WTC11 (cell line): ENCODE measurements at regions not wholly inside any gene's neighbourhood (a gene's known extent, or its start where the extent isn't known, plus 50 kb on each side); places are given as distances from the start of the nearest gene placed in this dataset.

Experiments used
- ATAC-seq: fragments of 200-7000 bp; cut with Tn5 transposase; 2 replicates; pipeline ENCODE4 v1.10.0; 2021; ENCODE audit warnings: mild to moderate bottlenecking, moderate library complexity
- CTCF ChIA-PET: fragments of 300-600 bp; sonication (Branson Sonifier 250); formaldehyde crosslinking; loops from one replicate; lab custom pipeline; 2021; ENCODE audit warnings: antibody characterized with exemption; lab: Charles Lee
- POLR2A ChIA-PET: fragments of 350-600 bp; sonication (Branson Sonifier 250); formaldehyde crosslinking; loops from one replicate; lab custom pipeline; 2021; ENCODE audit warnings: antibody characterized with exemption; lab: Charles Lee
- DNase-seq: peaks from one replicate; pipeline ENCODE4 v3.0.0; 2021; ENCODE audit warnings: low spot score
- H3K27ac Mint-ChIP-seq: 2 replicates; pipeline ENCODE4 v1.8.0; 2021; ENCODE audit warnings: mixed read lengths
- H3K27me3 Mint-ChIP-seq: 2 replicates; pipeline ENCODE4 v1.8.0; 2021; ENCODE audit warnings: low read depth, mild to moderate bottlenecking, moderate library complexity, mixed read lengths
- H3K36me3 Mint-ChIP-seq: 2 replicates; pipeline ENCODE4 v1.8.0; 2021; ENCODE audit warnings: mixed read lengths
- H3K4me1 Mint-ChIP-seq: 2 replicates; pipeline ENCODE4 v1.8.0; 2022; ENCODE audit warnings: mixed read lengths
- H3K4me3 Mint-ChIP-seq: 2 replicates; pipeline ENCODE4 v1.8.0; 2021; ENCODE audit warnings: mild to moderate bottlenecking, moderate library complexity, mixed read lengths
- H3K9me3 Mint-ChIP-seq: 2 replicates; pipeline ENCODE4 v1.8.0; 2021; ENCODE audit warnings: mixed read lengths
- ATF3 ChIP-seq: sonication (generic); formaldehyde crosslinking; conservative IDR thresholded peaks from 2 replicates; pipeline ENCODE4 v1.8.1; 2022; ENCODE audit warnings: mild to moderate bottlenecking, missing genetic modification reagents
- CBFB ChIP-seq: sonication (generic); formaldehyde crosslinking; IDR thresholded peaks from 2 replicates; pipeline ENCODE4 v1.8.1; 2022; ENCODE audit warnings: mild to moderate bottlenecking, low read depth, missing genetic modification reagents
- CDX4 ChIP-seq: fragments of 250-450 bp; sonication (Bioruptor Pico); IDR thresholded peaks from 2 replicates; pipeline ENCODE4 v1.9.0; 2021; ENCODE audit warnings: moderate library complexity, mild to moderate bottlenecking, inconsistent platforms, borderline replicate concordance
- CTCF ChIP-seq: fragments of 200-600 bp; IDR thresholded peaks from 2 replicates; pipeline ENCODE4 v1.8.0; 2022; ENCODE audit warnings: antibody characterized with exemption
- ELF4 ChIP-seq: sonication (generic); formaldehyde crosslinking; IDR thresholded peaks from 2 replicates; pipeline ENCODE4 v1.8.1; 2022; ENCODE audit warnings: low read depth, mild to moderate bottlenecking, moderate library complexity, missing genetic modification reagents
- ETV6 ChIP-seq: sonication (generic); formaldehyde crosslinking; IDR thresholded peaks from 2 replicates; pipeline ENCODE4 v1.8.1; 2022; ENCODE audit warnings: mild to moderate bottlenecking, missing genetic modification reagents
- HMGA2 ChIP-seq: fragments of 250-450 bp; sonication (Bioruptor Pico); IDR thresholded peaks from 2 replicates; pipeline ENCODE4 v1.4.0; 2021; ENCODE audit warnings: mild to moderate bottlenecking, moderate library complexity
- JUN ChIP-seq: sonication (generic); formaldehyde crosslinking; IDR thresholded peaks from 2 replicates; pipeline ENCODE4 v1.8.0; 2023; ENCODE audit warnings: mild to moderate bottlenecking, missing genetic modification reagents
- MXD4 ChIP-seq: fragments of 250-450 bp; sonication (Bioruptor Pico); IDR thresholded peaks from 2 replicates; pipeline ENCODE4 v1.8.0; 2021; ENCODE audit warnings: mild to moderate bottlenecking, moderate library complexity, borderline replicate concordance
- MYBL2 ChIP-seq: sonication (generic); formaldehyde crosslinking; IDR thresholded peaks from 2 replicates; pipeline ENCODE4 v1.8.1; 2023; ENCODE audit warnings: mild to moderate bottlenecking, moderate library complexity, missing genetic modification reagents
- NR2C2 ChIP-seq: sonication (generic); formaldehyde crosslinking; IDR thresholded peaks from 2 replicates; pipeline ENCODE4 v1.8.0; 2022; ENCODE audit warnings: mild to moderate bottlenecking, missing genetic modification reagents
- OVOL2 ChIP-seq: fragments of 250-450 bp; sonication (Bioruptor Pico); IDR thresholded peaks from 2 replicates; pipeline ENCODE4 v1.9.0; 2021; ENCODE audit warnings: mild to moderate bottlenecking, borderline replicate concordance
- PREB ChIP-seq: sonication (generic); formaldehyde crosslinking; IDR thresholded peaks from 2 replicates; pipeline ENCODE4 v1.8.1; 2022; ENCODE audit warnings: mild to moderate bottlenecking, missing genetic modification reagents, moderate library complexity, borderline replicate concordance
- PRRX2 ChIP-seq: fragments of 250-450 bp; sonication (Bioruptor Pico); IDR thresholded peaks from 2 replicates; pipeline ENCODE4 v1.8.0; 2021; ENCODE audit warnings: mild to moderate bottlenecking
- RELA ChIP-seq: sonication (generic); formaldehyde crosslinking; IDR thresholded peaks from 2 replicates; pipeline ENCODE4 v1.8.1; 2022; ENCODE audit warnings: missing genetic modification reagents, mild to moderate bottlenecking, borderline replicate concordance
- STAT6 ChIP-seq: sonication (generic); formaldehyde crosslinking; conservative IDR thresholded peaks from 2 replicates; pipeline ENCODE4 v1.8.1; 2023; ENCODE audit warnings: mild to moderate bottlenecking, low read depth, missing genetic modification reagents, moderate library complexity
- USF2 ChIP-seq: sonication (generic); formaldehyde crosslinking; IDR thresholded peaks from 2 replicates; pipeline ENCODE4 v1.8.1; 2023; ENCODE audit warnings: mild to moderate bottlenecking, missing genetic modification reagents, moderate library complexity
- ZBTB21 ChIP-seq: sonication (generic); formaldehyde crosslinking; IDR thresholded peaks from 2 replicates; pipeline ENCODE4 v1.8.1; 2023; ENCODE audit warnings: mild to moderate bottlenecking, missing genetic modification reagents, borderline replicate concordance
- ZMAT4 ChIP-seq: fragments of 250-450 bp; sonication (Bioruptor Pico); IDR thresholded peaks from 2 replicates; pipeline ENCODE4 v1.9.0; 2021; ENCODE audit warnings: mild to moderate bottlenecking
- ZNF121 ChIP-seq: sonication (generic); formaldehyde crosslinking; IDR thresholded peaks from 2 replicates; pipeline ENCODE4 v1.8.0; 2023; ENCODE audit warnings: missing genetic modification reagents
- ZNF232 ChIP-seq: sonication (generic); formaldehyde crosslinking; IDR thresholded peaks from 2 replicates; pipeline ENCODE4 v1.8.0; 2022; ENCODE audit warnings: mild to moderate bottlenecking, missing genetic modification reagents
- ZNF416 ChIP-seq: fragments of 250-450 bp; sonication (Bioruptor Pico); IDR thresholded peaks from 2 replicates; pipeline ENCODE4 v1.9.0; 2021; ENCODE audit warnings: mild to moderate bottlenecking, inconsistent platforms
- ZNF423 ChIP-seq: fragments of 250-450 bp; sonication (Bioruptor Pico); IDR thresholded peaks from 2 replicates; pipeline ENCODE4 v2.1.2; 2022; ENCODE audit warnings: mild to moderate bottlenecking, moderate library complexity
- ZNF512 ChIP-seq: sonication (generic); formaldehyde crosslinking; IDR thresholded peaks from 2 replicates; pipeline ENCODE4 v1.8.1; 2022; ENCODE audit warnings: missing genetic modification reagents, borderline replicate concordance
- ZSCAN18 ChIP-seq: fragments of 250-450 bp; sonication (Bioruptor Pico); IDR thresholded peaks from 2 replicates; pipeline ENCODE4 v2.1.2; 2022; ENCODE audit warnings: mild to moderate bottlenecking, moderate library complexity

GRCh38 chr5:57581222-57581621 lies 98.6 kb upstream of the ACTBL2 start:
- ChIA-PET CTCF (no interaction called here), POLR2A (no interaction called here)
- H3K4me3 Mint-ChIP-seq = no peak overlapping the region
- no peaks in the 10 kb centered on the region for H3K4me1 Mint-ChIP-seq
- no peak for TF ChIP-seq MYBL2
- TF ChIP-seq ZNF512 (CRISPR knock-in tag) = no peak
- TF ChIP-seq MXD4 = no peak
- TF ChIP-seq ETV6 (CRISPR knock-in tag) = no peak
- no peak for TF ChIP-seq ZNF232
- TF ChIP-seq PRRX2 (CRISPR knock-in tag) = no peak
- no peak for TF ChIP-seq CDX4 (CRISPR knock-in tag)
- TF ChIP-seq ZNF423 (CRISPR knock-in tag) = no peak
- TF ChIP-seq NR2C2 (CRISPR knock-in tag) = no peak
- TF ChIP-seq RELA (CRISPR knock-in tag) = no peak
- TF ChIP-seq USF2 (CRISPR knock-in tag) = no peak
- no peak for TF ChIP-seq PREB (CRISPR knock-in tag)
- ATAC-seq (no peak), DNase-seq (no peak)
- H3K27ac Mint-ChIP-seq = no peak overlapping the region
- H3K9me3 Mint-ChIP-seq = peaks cover 25% of the 10 kb centered on the region
- H3K36me3 Mint-ChIP-seq = no peaks in the 10 kb centered on the region
- no peaks in the 10 kb centered on the region; the same call in 1 of the 2 replicates for H3K27me3 Mint-ChIP-seq

- POLR2A ChIA-PET = no interaction called here
- H3K4me3 Mint-ChIP-seq = no peak overlapping the region
- peaks cover 21% of the 10 kb centered on the region for H3K9me3 Mint-ChIP-seq
Observed at GRCh38 chr5:57577432-57578175, 95.0 kb upstream of the ACTBL2 start.

More at GRCh38 chr5:57577432-57578175, 95.0 kb upstream of the ACTBL2 start:
- Mint-ChIP-seq H3K36me3 (no peaks in the 10 kb centered on the region), H3K4me1 (peaks cover 4% of the 10 kb centered on the region), H3K27me3 (no peaks in the 10 kb centered on the region; the same call in 1 of the 2 replicates), H3K27ac (no peak overlapping the region)
- ATAC-seq (no peak), DNase-seq (no peak)
- CTCF ChIA-PET = no interaction called here
- TF ChIP-seq CTCF (no peak), ATF3 (CRISPR knock-in tag) (no peak), ZNF121 (CRISPR knock-in tag) (no peak), CBFB (CRISPR knock-in tag) (no peak), JUN (CRISPR knock-in tag) (no peak), ZNF416 (CRISPR knock-in tag) (no peak), HMGA2 (CRISPR knock-in tag) (no peak), STAT6 (CRISPR knock-in tag) (no peak), OVOL2 (CRISPR knock-in tag) (no peak), ELF4 (CRISPR knock-in tag) (no peak), ZMAT4 (no peak), ZBTB21 (CRISPR knock-in tag) (no peak), MXD4 (no peak), ZSCAN18 (CRISPR knock-in tag) (no peak)
